HEK293T (cell line): ENCODE measurements at regions not wholly inside any gene's neighbourhood (a gene's known extent, or its start where the extent isn't known, plus 50 kb on each side); places are given as distances from the start of the nearest gene placed in this dataset.

ENCODE experiments used
- FOXM1 ChIP-seq: fragments of 450-650 bp; IDR thresholded peaks from 2 replicates; pipeline ENCODE4 v1.6.1; 2017; ENCODE audit warnings: mild to moderate bottlenecking, borderline replicate concordance
- SP1 ChIP-seq: fragments of 450-650 bp; IDR thresholded peaks from 2 replicates; pipeline ENCODE4 v1.6.1; 2017

GRCh38 chr6:152811785-152812184 is 61.2 kb downstream of the VIP start:
- TF ChIP-seq SP1 (no peak), FOXM1 (no peak)
